GM12891 (cell line): ENCODE measurements at regions not wholly inside any gene's neighbourhood (a gene's known extent, or its start where the extent isn't known, plus 50 kb on each side); places are given as distances from the start of the nearest gene placed in this dataset.

Experiments
- PAX5 ChIP-seq: IDR thresholded peaks from 2 replicates; pipeline ENCODE4 v1.6.1; 2011; ENCODE audit warnings: low read length, moderate library complexity, mild to moderate bottlenecking; ENCODE audit not compliant: insufficient read depth, severe bottlenecking
- POLR2A ChIP-seq: IDR thresholded peaks from 2 replicates; pipeline ENCODE4 v1.6.1; 2011; ENCODE audit warnings: low read depth, low read length, control low read depth
- POLR2AphosphoS5 ChIP-seq: IDR thresholded peaks from 2 replicates; pipeline ENCODE4 v1.6.1; 2011; ENCODE audit warnings: low read depth, low read length, control low read depth
- POU2F2 ChIP-seq: IDR thresholded peaks from 2 replicates; pipeline ENCODE4 v1.6.1; 2011; ENCODE audit warnings: low read depth, mild to moderate bottlenecking, control low read depth, low read length, moderate library complexity
- SPI1 ChIP-seq: IDR thresholded peaks from 2 replicates; pipeline ENCODE4 v1.6.1; 2011; ENCODE audit warnings: low read depth, low read length, control low read depth
- TAF1 ChIP-seq: IDR thresholded peaks from 2 replicates; pipeline ENCODE4 v1.6.1; 2011; ENCODE audit warnings: low read depth, low read length, control low read depth

- TF ChIP-seq POLR2A (no peak), POLR2AphosphoS5 (no peak), SPI1 (no peak), TAF1 (no peak), POU2F2 (no peak), PAX5 (no peak)
Observed at GRCh38 chr2:18440141-18440661, 120.3 kb downstream of the RDH14 start.
